Right ventricle myocardium inferior (tissue), 1 donor: ENCODE measurements at regions not wholly inside any gene's neighbourhood (a gene's known extent, or its start where the extent isn't known, plus 50 kb on each side); places are given as distances from the start of the nearest gene placed in this dataset.
"Not testable (repeated sequence)": the region's sequence is repeated elsewhere in the genome, so short reads cannot be mapped to it uniquely, and the experiment has no call there.

Experiments used
- ATAC-seq: fragments of 200-7000 bp; cut with Tn5 transposase; one replicate; pipeline ENCODE4 v1.9.1; 2020; ENCODE audit warnings: mild to moderate bottlenecking, moderate library complexity
- DNase-seq: peaks from one replicate; pipeline ENCODE4 v3.0.0; 2021; ENCODE audit errors: missing footprints
- intact Hi-C: fragments of 100-400 bp; cut with DNase I; formaldehyde crosslinking; loops from one replicate; pipeline ENCODE4 v1.11.0; 2022
- donor health status: DM: no; HTN: yes; CAD: no; lungs with severe emphysema.

GRCh38 chr6:92989656-92990055, 429.7 kb downstream of the EPHA7 start:
- intact Hi-C loops, result no loop called here
- ATAC-seq (no peak), DNase-seq (no peak)

DNA sequence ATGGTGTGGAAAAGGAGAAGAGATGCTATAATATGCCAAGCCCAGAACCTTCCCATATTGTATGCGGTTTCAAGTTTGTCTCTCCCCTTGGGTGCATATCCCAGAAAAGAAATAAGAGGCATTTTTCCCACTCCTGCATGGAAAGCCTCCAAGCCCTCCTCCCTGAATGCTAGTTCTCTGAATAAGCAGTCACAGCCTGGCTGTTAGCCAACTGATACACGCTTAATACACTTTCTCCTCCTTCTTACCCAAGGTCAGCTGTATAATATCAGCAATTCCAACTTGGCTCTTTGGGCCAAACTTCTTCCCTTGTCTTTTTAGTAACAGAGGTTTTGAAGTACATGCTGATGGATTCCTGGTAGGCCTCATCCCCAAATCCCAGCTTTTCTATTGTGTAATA, 440.1 kb downstream of the EPHA7 start:
- intact Hi-C loops, result no loop called here
- DNase-seq (no peak), ATAC-seq (no peak)

DNA sequence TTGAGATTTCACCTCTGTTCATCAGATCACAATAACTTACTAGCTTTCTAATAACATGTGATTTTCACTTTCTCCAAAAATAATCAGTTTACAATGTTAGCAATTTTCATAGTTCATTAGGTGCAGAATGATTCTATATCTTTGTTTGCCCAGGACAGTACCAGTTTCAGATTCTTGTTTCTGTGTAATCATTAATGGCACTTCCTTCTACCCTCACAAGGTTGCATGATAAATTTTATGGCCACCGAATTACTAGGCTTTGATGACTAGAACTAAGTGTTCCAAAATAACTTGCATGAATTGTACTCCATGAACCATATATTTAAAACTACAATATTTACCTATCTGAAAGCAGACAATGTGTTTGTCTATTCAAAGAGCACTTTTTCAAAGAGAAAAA, 442.3 kb downstream of the EPHA7 start:
- ATAC-seq (no peak), DNase-seq (no peak)
- intact Hi-C loops, result no loop called here

- intact Hi-C loops, result no loop called here
- no peak for ATAC-seq
- no peak for DNase-seq
Measured at GRCh38 chr6:92967362-92967761, 452.0 kb downstream of the EPHA7 start.

DNA sequence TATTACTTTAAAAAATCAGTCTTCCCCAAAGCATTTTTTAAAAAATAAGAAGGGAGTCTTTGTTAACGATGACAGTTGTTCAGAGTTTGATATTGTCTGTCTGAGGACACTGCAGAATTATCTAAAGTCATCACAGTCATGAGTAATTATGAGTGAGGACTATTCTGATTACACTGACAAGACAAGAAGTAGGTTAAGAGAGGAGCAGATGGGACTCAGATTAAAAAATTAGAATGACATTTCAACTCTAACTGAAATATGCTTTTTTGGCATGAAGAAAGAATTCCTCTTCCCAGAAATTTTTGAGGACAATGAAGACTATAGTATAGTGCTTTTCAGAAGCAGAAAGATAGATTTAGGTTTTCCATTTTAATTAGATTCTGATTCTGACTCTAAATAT, 456.5 kb downstream of the EPHA7 start:
- intact Hi-C loops, result no loop called here
- no peak for ATAC-seq
- no peak for DNase-seq

DNA sequence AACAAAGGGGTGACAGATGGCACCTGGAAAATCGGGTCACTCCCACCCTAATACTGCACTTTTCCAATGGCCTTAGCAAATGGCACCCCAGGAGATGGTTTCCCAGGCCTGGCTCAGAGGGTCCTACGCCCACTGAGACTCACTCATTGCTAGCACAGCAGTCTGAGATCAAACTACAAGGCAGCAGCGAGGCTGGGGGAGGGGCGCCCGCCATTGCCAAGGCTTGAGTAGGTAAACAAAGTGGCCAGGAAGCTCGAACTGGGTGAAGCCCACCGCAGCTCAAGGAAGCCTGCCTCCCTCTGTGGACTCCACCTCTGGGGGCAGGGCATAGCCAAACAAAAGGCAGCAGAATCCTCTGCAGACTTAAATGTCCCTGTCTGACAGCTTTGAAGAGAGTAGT, 467.2 kb downstream of the EPHA7 start:
- DNase-seq, intact Hi-C loops, ATAC-seq: not testable (repeated sequence)

- intact Hi-C loops, result no loop called here
- ATAC-seq (no peak), DNase-seq (no peak)
Measured at GRCh38 chr6:92945799-92946198, 473.6 kb downstream of the EPHA7 start.

- intact Hi-C loops, result no loop called here
- DNase-seq (no peak), ATAC-seq (no peak)
Measured at GRCh38 chr6:92944132-92944531, 475.2 kb downstream of the EPHA7 start.

GRCh38 chr6:92942549-92942948, 476.8 kb downstream of the EPHA7 start:
- DNase-seq (no peak), ATAC-seq (no peak)
- intact Hi-C loops, result no loop called here

- ATAC-seq, result no peak
- DNase-seq, result no peak
- intact Hi-C loops, result no loop called here
Measured at GRCh38 chr6:92934625-92935024, 484.7 kb downstream of the EPHA7 start.

GRCh38 chr6:92930171-92930570, 489.2 kb downstream of the EPHA7 start:
- ATAC-seq, result no peak
- DNase-seq, result no peak
- intact Hi-C loops, result no loop called here

DNA sequence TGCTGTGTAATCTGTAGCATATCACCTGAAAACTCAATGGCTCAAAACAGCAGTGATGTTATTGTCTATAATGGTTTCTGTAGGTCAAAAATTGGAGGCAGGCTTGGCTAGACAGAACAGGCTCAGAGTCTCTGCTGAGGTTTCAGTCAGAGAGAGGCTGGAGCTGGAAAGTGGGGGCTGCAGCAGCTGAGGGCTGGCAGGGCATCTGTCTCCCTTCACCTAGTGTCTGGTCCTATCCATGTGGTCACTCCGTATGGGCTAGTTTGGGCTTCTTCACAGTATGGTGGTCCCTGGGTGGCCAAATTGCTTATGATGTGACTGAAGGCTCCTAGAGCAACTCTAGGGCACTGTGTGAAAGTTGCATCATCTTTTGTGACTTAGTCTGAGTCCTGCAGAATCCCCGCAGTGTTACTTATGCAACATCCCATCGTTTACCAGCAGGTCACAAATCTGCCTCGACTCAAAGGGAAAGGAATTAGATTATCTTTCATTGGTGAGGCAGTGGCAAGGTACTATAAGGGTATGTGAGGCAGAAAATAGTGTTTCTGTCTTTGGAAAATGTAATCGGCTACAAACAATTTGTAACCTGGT, 497.0 kb downstream of the EPHA7 start:
- no peak for DNase-seq
- intact Hi-C loops, result no loop called here
- no peak for ATAC-seq

GRCh38 chr6:92915466-92915865, 503.9 kb downstream of the EPHA7 start:
- intact Hi-C loops, result no loop called here
- no peak for ATAC-seq

GRCh38 chr6:92911301-92911700, 508.1 kb downstream of the EPHA7 start:
- intact Hi-C loops, result no loop called here
- no peak for ATAC-seq
- no peak for DNase-seq

More at GRCh38 chr6:92915466-92915865, 503.9 kb downstream of the EPHA7 start:
- no peak for DNase-seq

DNA sequence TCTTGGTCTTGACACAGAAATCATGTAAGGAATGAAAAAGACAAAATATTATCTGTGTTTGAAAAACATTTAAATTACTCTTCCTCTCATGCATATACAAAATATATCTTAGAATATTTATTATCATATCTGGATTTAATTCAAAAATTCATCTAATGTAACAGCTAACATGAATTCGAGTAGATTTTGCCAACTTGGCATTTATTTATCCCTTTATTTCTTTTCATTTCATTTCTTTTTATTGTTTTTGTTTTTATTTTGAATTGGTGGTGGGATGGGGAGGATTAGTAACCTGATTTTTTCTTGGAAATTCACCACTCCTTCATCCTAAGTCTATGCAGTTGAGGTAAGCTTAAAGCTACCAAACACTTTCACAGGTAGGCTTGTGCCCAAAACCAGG, 508.7 kb downstream of the EPHA7 start:
- ATAC-seq, result no peak
- intact Hi-C loops, result no loop called here
- no peak for DNase-seq

DNA sequence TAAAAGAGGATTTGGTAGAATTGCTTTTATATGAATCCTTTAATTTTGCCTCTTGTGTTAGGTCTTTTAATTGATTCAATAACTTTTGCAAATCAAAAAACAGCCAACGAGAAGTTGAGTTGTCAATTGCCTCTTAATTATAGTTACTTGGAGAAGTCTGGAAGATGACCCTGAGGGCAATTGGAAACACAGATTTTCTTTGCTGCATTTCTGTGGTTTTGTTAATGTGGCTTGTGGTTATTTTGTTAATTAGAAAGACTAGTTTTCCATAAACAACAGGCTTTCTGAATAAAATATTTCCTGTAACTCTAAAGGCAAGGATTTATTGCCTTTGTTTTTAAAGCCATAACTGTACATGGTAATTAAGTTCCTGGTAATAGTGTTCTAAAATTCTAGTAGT, 513.0 kb downstream of the EPHA7 start:
- ATAC-seq (no peak), DNase-seq (no peak)
- intact Hi-C loops, result no loop called here

DNA sequence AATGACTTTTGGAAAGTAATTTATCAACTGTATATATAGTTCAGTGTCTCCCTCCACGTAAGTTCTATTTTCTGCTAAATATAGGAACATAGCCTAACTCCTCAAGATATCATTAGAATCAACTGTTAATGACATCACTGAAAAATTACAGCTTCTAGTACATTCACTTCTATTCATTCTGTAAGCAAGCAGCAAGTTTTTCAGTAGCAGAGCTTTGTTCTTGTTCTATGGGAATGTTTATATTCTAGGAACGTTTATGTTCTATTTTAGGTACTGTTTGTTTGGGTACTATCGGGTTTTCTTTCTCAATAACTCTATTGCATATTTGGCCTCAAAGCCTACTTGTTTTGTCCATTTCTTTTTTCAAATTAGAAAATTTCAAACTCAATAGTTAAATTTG, 525.6 kb downstream of the EPHA7 start:
- DNase-seq (no peak), ATAC-seq (no peak)
- intact Hi-C loops, result no loop called here

DNA sequence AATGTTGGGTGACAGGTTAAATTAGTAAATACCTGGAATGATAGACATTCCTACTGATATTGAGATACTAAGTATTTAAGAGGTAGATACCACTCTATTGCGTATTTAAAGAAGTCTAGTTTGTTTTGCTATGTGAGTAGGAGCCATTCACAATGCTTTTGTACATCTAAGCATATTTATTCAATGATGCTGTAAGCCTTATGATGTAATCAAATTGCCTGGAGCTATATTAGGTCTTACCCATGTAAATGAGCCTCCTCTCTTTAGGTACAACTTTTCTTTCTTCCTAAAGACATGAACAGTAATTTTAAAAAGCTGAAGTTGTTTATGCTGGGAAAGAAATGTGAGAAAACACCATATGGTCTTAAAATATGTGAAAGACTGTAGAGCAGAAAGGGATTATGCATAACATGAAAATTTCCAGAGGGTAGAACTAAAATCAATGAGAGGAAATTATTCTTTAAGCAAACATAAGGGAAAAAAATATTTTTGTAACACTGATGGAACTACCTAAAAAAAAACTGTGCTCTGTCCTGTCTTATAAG, 526.7 kb downstream of the EPHA7 start:
- intact Hi-C loops, result no loop called here
- no peak for ATAC-seq

GRCh38 chr6:92888316-92888715, 531.0 kb downstream of the EPHA7 start:
- ATAC-seq (no peak), DNase-seq (no peak)
- intact Hi-C loops, result no loop called here

More for the DNA sequence above, 526.7 kb downstream of the EPHA7 start:
- DNase-seq, result no peak

- ATAC-seq, result no peak
- intact Hi-C loops, result no loop called here
- no peak for DNase-seq
Measured at GRCh38 chr6:92887871-92888270, 531.5 kb downstream of the EPHA7 start.

GRCh38 chr6:92879526-92879925, 539.8 kb downstream of the EPHA7 start:
- ATAC-seq (no peak), DNase-seq (no peak)
- intact Hi-C loops, result no loop called here
